Keratinocyte (primary cell): ENCODE measurements at regions not wholly inside any gene's neighbourhood (a gene's known extent, or its start where the extent isn't known, plus 50 kb on each side); places are given as distances from the start of the nearest gene placed in this dataset.
"Not testable (repeated sequence)": the region's sequence is repeated elsewhere in the genome, so short reads cannot be mapped to it uniquely, and the experiment has no call there.

Experiments used
- DNase-seq: peaks from one replicate; pipeline ENCODE4 v3.0.0-alpha.2; 2011; ENCODE audit warnings: low read depth, missing footprints, low spot score
- FAIRE-seq: peaks from 2 replicates; lab custom pipeline; 2011; peaks lifted over from hg19 to GRCh38; lab: Jason Lieb, UNC
- H2AFZ ChIP-seq: 2 replicates; pipeline ENCODE4 v1.6.0; 2012; ENCODE audit warnings: low read length, control low read depth, inconsistent platforms; ENCODE audit not compliant: control insufficient read depth
- H3K27ac ChIP-seq: 2 replicates; pipeline ENCODE4 v1.5.1; 2011; ENCODE audit warnings: low read length; ENCODE audit not compliant: control insufficient read depth, insufficient read depth
- H3K27me3 ChIP-seq: 3 replicates; pipeline ENCODE4 v1.6.0; 2011; ENCODE audit warnings: low read length; ENCODE audit not compliant: control insufficient read depth, insufficient read depth; ENCODE audit errors: extremely low read depth
- H3K36me3 ChIP-seq, 2 experiments: 2 replicates in 1 of 2; 3 replicates in 1 of 2; pipeline ENCODE4 v1.5.1; 2011; ENCODE audit warnings: low read length in 2 of 2, mild to moderate bottlenecking in 1 of 2; ENCODE audit not compliant: control insufficient read depth in 2 of 2, insufficient read depth in 2 of 2; ENCODE audit errors: extremely low read depth in 1 of 2
- H3K4me1 ChIP-seq: 3 replicates; pipeline ENCODE4 v1.5.1; 2011; ENCODE audit warnings: low read length; ENCODE audit not compliant: control insufficient read depth, insufficient read depth; ENCODE audit errors: extremely low read depth
- H3K4me2 ChIP-seq: 3 replicates; pipeline ENCODE4 v1.6.0; 2011; ENCODE audit warnings: low read depth, low read length; ENCODE audit not compliant: control insufficient read depth, insufficient read depth; ENCODE audit errors: extremely low read depth
- H3K4me3 ChIP-seq, 3 experiments: fragments of 200-600 bp in 1 of 3; sonication (generic) in 1 of 3; 2 replicates in 2 of 3; 3 replicates in 1 of 3; pipeline ENCODE4 v1.5.1; 2011 to 2016; ENCODE audit warnings: low read length in 3 of 3, mild to moderate bottlenecking in 3 of 3, control low read depth in 2 of 3, inconsistent platforms in 1 of 3, low read depth in 1 of 3, mixed read lengths in 1 of 3, mixed run types in 1 of 3, moderate library complexity in 1 of 3; ENCODE audit not compliant: control insufficient read depth in 2 of 3, insufficient read depth in 2 of 3; ENCODE audit errors: extremely low read depth in 1 of 3
- H3K79me2 ChIP-seq: 2 replicates; pipeline ENCODE4 v1.6.0; 2012; ENCODE audit warnings: low read length; ENCODE audit not compliant: control insufficient read depth, insufficient read depth
- H3K9ac ChIP-seq: 3 replicates; pipeline ENCODE4 v1.6.0; 2011; ENCODE audit warnings: low read length; ENCODE audit not compliant: control insufficient read depth, insufficient read depth; ENCODE audit errors: extremely low read depth
- H3K9me1 ChIP-seq: 3 replicates; pipeline ENCODE4 v1.6.0; 2011; ENCODE audit warnings: low read length; ENCODE audit not compliant: control insufficient read depth, insufficient read depth; ENCODE audit errors: extremely low read depth
- H3K9me3 ChIP-seq: 2 replicates; pipeline ENCODE4 v1.5.1; 2012; ENCODE audit warnings: low read depth, low read length; ENCODE audit not compliant: control insufficient read depth
- H4K20me1 ChIP-seq: 3 replicates; pipeline ENCODE4 v1.6.0; 2011; ENCODE audit warnings: low read length; ENCODE audit not compliant: control insufficient read depth, insufficient read depth; ENCODE audit errors: extremely low read depth
- CTCF ChIP-seq, 3 experiments: IDR thresholded peaks in 1 of 3; conservative IDR thresholded peaks in 1 of 3; optimal IDR thresholded peaks in 1 of 3; 2 replicates in 2 of 3; 3 replicates in 1 of 3; pipeline versions ENCODE3 to v1.5.1; 2011; ENCODE audit warnings: low read length in 3 of 3, mild to moderate bottlenecking in 3 of 3, moderate library complexity in 2 of 3, control low read depth in 1 of 3, inconsistent platforms in 1 of 3; ENCODE audit not compliant: insufficient read depth in 2 of 3; ENCODE audit errors: extremely low read depth in 1 of 3
- EZH2 ChIP-seq: IDR thresholded peaks from one replicate; pipeline ENCODE4 v1.6.1; 2012; ENCODE audit warnings: inconsistent platforms, mild to moderate bottlenecking, low read length, moderate library complexity
- dilution Hi-C: fragments of 300-500 bp; cut with MboI; formaldehyde crosslinking; loops from one replicate; pipeline ENCODE4 v1.7.0; 2020; ENCODE audit warnings: low sequenced_read_pairs; ENCODE audit not compliant: extremely low pct_ligation_motif_present

- FAIRE-seq (no peak), DNase-seq (no peak)
- Histone ChIP-seq H3K27me3 (no peaks in the 10 kb centered on the region), H3K36me3 (no peaks in the 10 kb centered on the region), H3K9me1 (no peaks in the 10 kb centered on the region), H3K9me3 (no peaks in the 10 kb centered on the region), H3K4me2 (no peak overlapping the region), H3K4me1 (no peaks in the 10 kb centered on the region), H3K4me3 (no peak overlapping the region), H2AFZ (no peak overlapping the region), H3K79me2 (no peaks in the 10 kb centered on the region), H3K9ac (no peak overlapping the region), H3K27ac (no peak overlapping the region), H4K20me1 (no peaks in the 10 kb centered on the region)
- dilution Hi-C loops = no loop called here
- TF ChIP-seq CTCF (optimal IDR thresholded peaks at IDR 0.05 in 1 of 3, IDR thresholded peaks at IDR 0.05 in 1 of 3, conservative IDR thresholded peaks at IDR 0.05 in 1 of 3; ENCODE audit: extremely low read depth in 1 of 3, insufficient read depth in 2 of 3, low read length in 3 of 3) (no peak), EZH2 (no peak)
Measured at GRCh38 chr2:106284255-106284654, 90.2 kb upstream of the UXS1 start.

DNA sequence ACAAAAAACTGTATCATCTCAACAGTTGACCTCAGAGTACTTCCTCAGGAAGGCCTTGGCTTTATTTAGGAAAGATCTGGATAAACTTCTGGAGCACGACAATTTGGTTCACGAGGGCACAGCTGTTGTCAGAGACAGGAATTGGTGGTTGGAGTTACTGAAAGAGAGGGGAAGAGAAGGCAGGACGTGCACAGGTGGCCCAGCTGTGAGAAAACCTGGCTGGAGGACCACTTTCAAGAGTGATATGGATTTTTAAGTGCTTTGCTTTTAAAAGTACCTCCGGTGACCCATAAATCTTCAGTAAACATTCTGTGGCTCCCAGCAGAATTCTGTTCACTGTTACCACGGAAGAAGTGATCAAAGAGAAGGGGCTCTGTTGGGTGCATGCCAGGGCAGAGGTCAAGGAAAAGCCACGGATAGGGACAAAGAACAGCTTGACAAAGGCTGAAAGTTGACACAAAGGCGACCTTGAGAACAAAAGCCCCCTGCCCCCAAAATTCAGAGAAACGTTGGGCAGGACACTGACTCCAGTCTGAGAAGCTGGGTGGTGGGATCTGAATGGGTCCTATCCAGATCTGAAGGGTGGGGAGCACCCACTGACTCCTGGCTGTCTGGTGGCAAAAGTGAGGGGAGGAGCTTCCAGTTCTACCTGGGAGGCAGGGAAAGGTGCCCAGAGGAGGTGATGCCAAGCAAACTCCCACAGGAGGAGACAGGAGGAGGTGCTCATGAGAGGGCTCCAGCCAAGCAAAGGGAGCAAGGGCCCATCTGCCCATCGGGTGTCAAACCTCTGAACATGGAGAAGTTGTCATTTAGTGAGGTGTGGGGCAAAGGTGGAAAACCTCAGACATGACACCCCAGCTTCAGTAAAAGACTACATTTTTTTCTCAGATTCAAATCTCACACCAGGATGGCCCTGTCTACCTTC is 89.4 kb upstream of the UXS1 start:
- H3K4me3 ChIP-seq, H3K79me2 ChIP-seq, H3K27ac ChIP-seq, H3K27me3 ChIP-seq, H3K4me2 ChIP-seq, H3K36me3 ChIP-seq, H3K9me1 ChIP-seq, DNase-seq, H3K9ac ChIP-seq, H2AFZ ChIP-seq, FAIRE-seq, H3K9me3 ChIP-seq, H3K4me1 ChIP-seq, dilution Hi-C loops, H4K20me1 ChIP-seq: not testable (repeated sequence)
